ENCODE measurements at regions not wholly inside any gene's neighbourhood (a gene's known extent, or its start where the extent isn't known, plus 50 kb on each side); places are given as distances from the start of the nearest gene placed in this dataset.

GRCh38 chr6:56875523-56875922 lies 79.4 kb upstream of the BEND6 start:
- no peak for TF ChIP-seq EZH2phosphoT487 (IDR thresholded peaks at IDR 0.05; ENCODE audit: low read depth, severe bottlenecking, unreplicated experiment)
- TF ChIP-seq CTCF (IDR thresholded peaks at IDR 0.05; ENCODE audit: poor library complexity), result no peak
